Lower leg skin (tissue), 4 donors: ENCODE measurements at regions not wholly inside any gene's neighbourhood (a gene's known extent, or its start where the extent isn't known, plus 50 kb on each side); places are given as distances from the start of the nearest gene placed in this dataset.

ENCODE experiments used
- DNase-seq, 2 donors: peaks; one replicate each; pipeline ENCODE4 v3.0.0-alpha.2; 2019; ENCODE audit warnings: low spot score in 2 of 2
- H3K4me3 ChIP-seq: fragments of 200-600 bp; sonication (generic); 2 replicates; pipeline ENCODE4 v1.5.1; 2017; ENCODE audit warnings: mild to moderate bottlenecking, low read depth; ENCODE audit not compliant: poor library complexity, severe bottlenecking
- CTCF ChIP-seq, 3 donors: fragments of 450-650 bp; IDR thresholded peaks; one replicate each; pipeline ENCODE4 v1.5.1; 2016; ENCODE audit warnings: antibody characterized with exemption in 3 of 3, mild to moderate bottlenecking in 3 of 3, moderate library complexity in 2 of 3
- POLR2A ChIP-seq, 2 donors: fragments of 450-650 bp; IDR thresholded peaks; one replicate each; pipeline ENCODE4 v1.6.1; 2016 to 2017; ENCODE audit warnings: antibody characterized with exemption in 2 of 2, mild to moderate bottlenecking in 1 of 2, moderate library complexity in 1 of 2
- WGBS, 2 donors: methylation state at CpG; one replicate each; pipeline ENCODE4 v1.1.5; 2018; 5-methylcytosine and 5-hydroxymethylcytosine counted together
- intact Hi-C: fragments of 100-400 bp; cut with DNase I; formaldehyde crosslinking; loops from one replicate; pipeline ENCODE4 v1.15.0; 2023; ENCODE audit warnings: low total_unique reads

- TF ChIP-seq CTCF (IDR thresholded peaks at IDR 0.05) (no peak), POLR2A (IDR thresholded peaks at IDR 0.05) (no peak)
- no peak overlapping the region for H3K4me3 ChIP-seq
- no peak for DNase-seq
- intact Hi-C loops: no loop called here
Observed at GRCh38 chr5:35477911-35478310, 139.8 kb upstream of the SPEF2 start.

GRCh38 chr5:35477321-35477720 is 140.3 kb upstream of the SPEF2 start:
- no peak overlapping the region for H3K4me3 ChIP-seq
- DNase-seq: no peak
- no peak for TF ChIP-seq POLR2A (IDR thresholded peaks at IDR 0.05)
- no peak for TF ChIP-seq CTCF (IDR thresholded peaks at IDR 0.05)
- intact Hi-C loops: no loop called here

GRCh38 chr5:35476797-35477196 is 140.9 kb upstream of the SPEF2 start:
- no peak for DNase-seq
- WGBS, 2 donors: 29 to 30% methylated on average over 1 of the region's 1 CpG
- TF ChIP-seq POLR2A (IDR thresholded peaks at IDR 0.05) (no peak), CTCF (IDR thresholded peaks at IDR 0.05) (no peak)
- H3K4me3 ChIP-seq: no peak overlapping the region
- intact Hi-C loops: no loop called here

GRCh38 chr5:35476036-35476435 is 141.6 kb upstream of the SPEF2 start:
- 43 to 45% methylated on average over 2 of the region's 2 CpGs for WGBS, 2 donors
- intact Hi-C loops: no loop called here
- TF ChIP-seq CTCF (IDR thresholded peaks at IDR 0.05): no peak
- no peak for TF ChIP-seq POLR2A (IDR thresholded peaks at IDR 0.05)
- no peak for DNase-seq
- no peak overlapping the region for H3K4me3 ChIP-seq

- DNase-seq: no peak
- 53 to 64% methylated on average over 3 of the region's 3 CpGs for WGBS, 2 donors
Observed at GRCh38 chr5:35473589-35473988, 144.1 kb upstream of the SPEF2 start.

More at GRCh38 chr5:35473589-35473988, 144.1 kb upstream of the SPEF2 start:
- no peak overlapping the region for H3K4me3 ChIP-seq
- no peak for TF ChIP-seq CTCF (IDR thresholded peaks at IDR 0.05)
- no peak for TF ChIP-seq POLR2A (IDR thresholded peaks at IDR 0.05)
- intact Hi-C loops: no loop called here
